ENCODE measurements at regions not wholly inside any gene's neighbourhood (a gene's known extent, or its start where the extent isn't known, plus 50 kb on each side); places are given as distances from the start of the nearest gene placed in this dataset.

DNA sequence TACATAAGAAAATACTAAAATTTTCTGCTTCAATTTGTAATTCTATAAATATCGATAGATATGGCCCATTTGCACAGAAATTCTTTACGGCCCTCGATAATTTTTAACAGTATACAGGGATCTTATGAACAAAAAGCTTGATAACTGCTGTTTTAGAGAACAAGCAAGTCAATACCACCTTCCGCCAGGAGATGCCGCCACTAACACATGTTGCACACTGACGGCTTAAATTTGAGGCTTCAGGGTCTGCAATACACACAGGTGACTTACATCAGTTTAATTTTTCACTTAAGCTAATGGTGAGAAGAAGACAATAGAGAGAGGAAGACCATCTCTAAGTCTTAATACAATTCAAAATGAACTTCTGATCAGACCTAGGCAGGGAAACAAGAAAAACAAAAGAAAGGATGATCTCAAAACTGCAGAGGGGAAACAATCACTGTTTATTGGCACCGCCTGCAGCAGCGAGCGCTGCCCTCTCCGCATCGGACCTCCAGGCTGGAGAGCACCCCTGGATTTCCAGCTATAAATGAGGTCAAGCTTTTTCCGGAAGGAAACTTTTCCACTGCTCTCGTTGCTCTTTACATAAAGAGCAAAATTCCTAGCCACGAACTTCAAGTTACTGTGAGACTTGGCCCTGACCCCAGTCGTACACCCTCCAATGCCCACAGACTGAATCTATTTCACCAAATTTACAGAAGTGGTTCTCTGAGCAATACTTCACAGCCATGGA is 53.9 kb downstream of the OTOR start:
- peak; percentile 64 to 65 for DNase-seq (ENCODE audit: low read depth in 2 of 2)
- TF ChIP-seq, protein P1, sequence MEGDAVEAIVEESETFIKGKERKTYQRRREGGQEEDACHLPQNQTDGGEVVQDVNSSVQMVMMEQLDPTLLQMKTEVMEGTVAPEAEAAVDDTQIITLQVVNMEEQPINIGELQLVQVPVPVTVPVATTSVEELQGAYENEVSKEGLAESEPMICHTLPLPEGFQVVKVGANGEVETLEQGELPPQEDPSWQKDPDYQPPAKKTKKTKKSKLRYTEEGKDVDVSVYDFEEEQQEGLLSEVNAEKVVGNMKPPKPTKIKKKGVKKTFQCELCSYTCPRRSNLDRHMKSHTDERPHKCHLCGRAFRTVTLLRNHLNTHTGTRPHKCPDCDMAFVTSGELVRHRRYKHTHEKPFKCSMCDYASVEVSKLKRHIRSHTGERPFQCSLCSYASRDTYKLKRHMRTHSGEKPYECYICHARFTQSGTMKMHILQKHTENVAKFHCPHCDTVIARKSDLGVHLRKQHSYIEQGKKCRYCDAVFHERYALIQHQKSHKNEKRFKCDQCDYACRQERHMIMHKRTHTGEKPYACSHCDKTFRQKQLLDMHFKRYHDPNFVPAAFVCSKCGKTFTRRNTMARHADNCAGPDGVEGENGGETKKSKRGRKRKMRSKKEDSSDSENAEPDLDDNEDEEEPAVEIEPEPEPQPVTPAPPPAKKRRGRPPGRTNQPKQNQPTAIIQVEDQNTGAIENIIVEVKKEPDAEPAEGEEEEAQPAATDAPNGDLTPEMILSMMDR (IDR thresholded peaks at IDR 0.05; ENCODE audit: low read depth, low read length): peak; percentile 89
- H3K4me3 ChIP-seq (replicated peaks in 1 of 2; ENCODE audit: low read depth in 2 of 2, low read length in 2 of 2): no peak overlapping the region

DNA sequence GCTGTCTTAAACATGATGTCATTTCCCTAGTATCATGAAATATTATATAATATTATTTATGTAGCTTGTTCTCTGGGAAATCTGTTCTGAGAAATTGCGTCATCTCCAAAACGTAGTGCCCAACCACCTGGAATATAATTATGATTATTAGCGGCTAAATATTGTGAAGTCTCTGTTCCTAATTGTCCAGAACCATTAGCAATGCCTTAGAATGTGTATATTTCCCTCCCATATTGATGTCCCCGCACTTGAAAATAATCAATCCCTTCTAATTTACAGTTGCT is 54.4 kb downstream of the OTOR start:
- H3K4me3 ChIP-seq (replicated peaks in 1 of 2; ENCODE audit: low read depth in 2 of 2, low read length in 2 of 2): no peak overlapping the region
- no peak for DNase-seq (ENCODE audit: low read depth in 2 of 2)
- TF ChIP-seq, protein P1 (IDR thresholded peaks at IDR 0.05; ENCODE audit: low read depth, low read length): no peak

GRCh38 chr20:16803965-16804792 is 56.0 kb downstream of the OTOR start:
- TF ChIP-seq, protein P1 (IDR thresholded peaks at IDR 0.05; ENCODE audit: low read depth, low read length): peak; percentile 87
- DNase-seq (ENCODE audit: low read depth in 2 of 2): peak; percentile 53 to 63
- H3K4me3 ChIP-seq (replicated peaks in 1 of 2; ENCODE audit: low read depth in 2 of 2, low read length in 2 of 2): no peak overlapping the region

DNA sequence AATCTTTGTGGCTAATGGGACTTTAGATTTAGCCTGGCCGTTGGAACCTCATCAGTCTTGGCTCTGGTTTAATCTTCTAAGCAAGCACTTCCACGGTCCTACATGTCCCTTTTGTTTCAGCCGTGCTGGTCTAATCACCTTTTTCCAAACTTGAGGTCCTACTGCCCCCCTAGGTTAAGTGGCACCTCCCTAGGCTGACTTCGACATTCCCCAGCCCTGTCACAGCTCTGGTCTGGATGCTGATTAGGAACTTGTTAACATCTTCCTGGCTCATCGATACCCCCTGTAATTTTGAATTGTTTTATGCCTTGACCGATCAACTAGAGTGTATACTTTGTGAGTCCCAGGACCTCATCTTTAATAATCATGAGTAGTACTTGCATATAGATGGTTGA is 56.6 kb downstream of the OTOR start:
- TF ChIP-seq, protein P1 (IDR thresholded peaks at IDR 0.05; ENCODE audit: low read depth, low read length): no peak
- no peak overlapping the region for H3K4me3 ChIP-seq (replicated peaks in 1 of 2; ENCODE audit: low read depth in 2 of 2, low read length in 2 of 2)
- DNase-seq (ENCODE audit: low read depth in 2 of 2): no peak

GRCh38 chr20:16806061-16806460 is 57.9 kb downstream of the OTOR start:
- no peak overlapping the region for H3K4me3 ChIP-seq (replicated peaks in 1 of 2; ENCODE audit: low read depth in 2 of 2, low read length in 2 of 2)
- TF ChIP-seq, protein P1 (IDR thresholded peaks at IDR 0.05; ENCODE audit: low read depth, low read length): no peak
- DNase-seq (ENCODE audit: low read depth in 2 of 2): no peak

- peak in 1 of 2 donors; percentile 9 for DNase-seq (ENCODE audit: low read depth in 2 of 2)
- no peak overlapping the region for H3K4me3 ChIP-seq (replicated peaks in 1 of 2; ENCODE audit: low read depth in 2 of 2, low read length in 2 of 2)
- TF ChIP-seq, protein P1 (IDR thresholded peaks at IDR 0.05; ENCODE audit: low read depth, low read length): no peak
These were observed 58.7 kb downstream of the OTOR start for GRCh38 chr20:16806886-16807285.

All from cardiac fibroblast (primary cell).